ENCODE measurements at regions not wholly inside any gene's neighbourhood (a gene's known extent, or its start where the extent isn't known, plus 50 kb on each side); places are given as distances from the start of the nearest gene placed in this dataset.

GRCh38 chr5:53241572-53241971 lies 132.0 kb upstream of the MOCS2 start:
- TF ChIP-seq, protein P1, sequence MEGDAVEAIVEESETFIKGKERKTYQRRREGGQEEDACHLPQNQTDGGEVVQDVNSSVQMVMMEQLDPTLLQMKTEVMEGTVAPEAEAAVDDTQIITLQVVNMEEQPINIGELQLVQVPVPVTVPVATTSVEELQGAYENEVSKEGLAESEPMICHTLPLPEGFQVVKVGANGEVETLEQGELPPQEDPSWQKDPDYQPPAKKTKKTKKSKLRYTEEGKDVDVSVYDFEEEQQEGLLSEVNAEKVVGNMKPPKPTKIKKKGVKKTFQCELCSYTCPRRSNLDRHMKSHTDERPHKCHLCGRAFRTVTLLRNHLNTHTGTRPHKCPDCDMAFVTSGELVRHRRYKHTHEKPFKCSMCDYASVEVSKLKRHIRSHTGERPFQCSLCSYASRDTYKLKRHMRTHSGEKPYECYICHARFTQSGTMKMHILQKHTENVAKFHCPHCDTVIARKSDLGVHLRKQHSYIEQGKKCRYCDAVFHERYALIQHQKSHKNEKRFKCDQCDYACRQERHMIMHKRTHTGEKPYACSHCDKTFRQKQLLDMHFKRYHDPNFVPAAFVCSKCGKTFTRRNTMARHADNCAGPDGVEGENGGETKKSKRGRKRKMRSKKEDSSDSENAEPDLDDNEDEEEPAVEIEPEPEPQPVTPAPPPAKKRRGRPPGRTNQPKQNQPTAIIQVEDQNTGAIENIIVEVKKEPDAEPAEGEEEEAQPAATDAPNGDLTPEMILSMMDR (IDR thresholded peaks at IDR 0.05): no peak
- no peak for TF ChIP-seq POLR2AphosphoS5 (IDR thresholded peaks at IDR 0.05)

Data from breast epithelium (tissue), 3 donors.